CD4-positive, alpha-beta T cell treated with Interleukin-21 for 1 hour (primary cell): ENCODE measurements at regions not wholly inside any gene's neighbourhood (a gene's known extent, or its start where the extent isn't known, plus 50 kb on each side); places are given as distances from the start of the nearest gene placed in this dataset.
"Not testable (repeated sequence)": the region's sequence is repeated elsewhere in the genome, so short reads cannot be mapped to it uniquely, and the experiment has no call there.

ENCODE experiments used
- DNase-seq: peaks from one replicate; pipeline ENCODE4 v3.0.0-alpha.2; 2020

- DNase-seq: no peak
These were observed 927.4 kb upstream of the LRFN5 start for GRCh38 chr14:40679256-40679655.

DNA sequence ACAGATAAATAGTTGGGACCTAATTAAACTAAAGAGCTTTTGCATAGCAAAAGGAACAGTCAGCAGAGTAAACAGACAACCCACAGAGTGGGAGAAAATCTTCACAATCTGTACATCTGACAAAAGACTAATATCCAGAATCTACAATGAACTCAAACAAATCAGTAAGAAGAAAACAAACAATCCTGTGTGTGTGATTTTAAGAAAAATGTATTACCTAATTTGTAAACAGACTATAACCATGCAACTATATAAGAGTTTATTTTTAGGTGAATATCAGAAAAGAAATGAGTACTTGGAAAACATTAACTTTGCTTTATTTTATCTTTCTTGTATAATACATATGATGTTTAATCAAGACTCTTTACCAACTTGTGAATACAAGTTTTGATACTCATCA is 929.5 kb upstream of the LRFN5 start:
- DNase-seq: not testable (repeated sequence)

GRCh38 chr14:40674502-40674901 is 932.2 kb upstream of the LRFN5 start:
- no peak for DNase-seq

DNA sequence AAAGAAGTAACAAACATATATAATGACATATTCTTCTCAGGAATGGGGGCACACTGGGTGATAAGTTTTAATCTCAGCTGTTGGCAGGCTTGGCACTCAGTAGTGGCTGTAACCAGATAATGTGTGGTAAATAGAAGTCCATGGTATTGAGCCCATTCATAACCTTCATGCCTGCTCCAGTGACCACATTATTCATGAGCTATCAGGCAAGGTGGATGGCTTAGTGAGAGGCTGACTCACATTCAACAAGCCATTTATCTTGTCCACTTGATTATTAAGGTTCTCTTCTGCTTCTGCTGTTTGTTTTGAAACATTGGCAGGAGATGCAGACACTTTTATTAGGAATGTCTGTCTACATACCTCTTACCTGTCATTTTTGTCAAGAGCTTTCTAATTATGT is 950.4 kb upstream of the LRFN5 start:
- DNase-seq: no peak

DNA sequence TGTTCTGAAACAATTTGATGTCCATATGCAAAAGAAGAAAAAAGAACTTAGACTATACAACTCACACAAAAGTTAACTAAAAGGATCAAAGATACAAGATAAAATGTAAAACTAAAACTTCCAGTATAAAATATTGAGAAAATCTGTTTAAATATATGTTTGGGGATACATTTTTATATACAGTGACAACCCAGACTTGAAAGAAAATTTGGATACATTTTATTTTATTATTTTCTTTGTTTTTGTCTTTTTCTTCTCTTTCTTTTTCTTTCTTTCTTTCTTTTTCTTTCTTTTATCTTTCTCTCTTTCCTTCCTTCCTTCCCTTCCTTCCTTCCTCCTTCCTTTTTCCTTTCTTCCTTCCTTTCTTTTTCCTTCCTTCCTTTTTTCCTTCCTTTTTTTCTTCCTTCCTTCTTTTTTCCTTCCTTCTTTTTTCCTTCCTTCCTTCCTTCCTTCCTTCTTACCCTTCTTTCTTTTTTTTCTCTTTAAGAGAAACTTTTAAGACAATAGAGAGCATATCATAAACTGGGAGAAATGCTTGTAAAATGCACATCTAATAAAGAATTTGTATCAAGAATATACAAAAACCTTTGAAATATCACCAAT is 954.5 kb upstream of the LRFN5 start:
- no peak for DNase-seq

GRCh38 chr14:40630471-40630870 is 976.2 kb upstream of the LRFN5 start:
- DNase-seq: no peak

- DNase-seq: not testable (repeated sequence)
These were observed 977.0 kb upstream of the LRFN5 start for GRCh38 chr14:40629551-40630137.

DNA sequence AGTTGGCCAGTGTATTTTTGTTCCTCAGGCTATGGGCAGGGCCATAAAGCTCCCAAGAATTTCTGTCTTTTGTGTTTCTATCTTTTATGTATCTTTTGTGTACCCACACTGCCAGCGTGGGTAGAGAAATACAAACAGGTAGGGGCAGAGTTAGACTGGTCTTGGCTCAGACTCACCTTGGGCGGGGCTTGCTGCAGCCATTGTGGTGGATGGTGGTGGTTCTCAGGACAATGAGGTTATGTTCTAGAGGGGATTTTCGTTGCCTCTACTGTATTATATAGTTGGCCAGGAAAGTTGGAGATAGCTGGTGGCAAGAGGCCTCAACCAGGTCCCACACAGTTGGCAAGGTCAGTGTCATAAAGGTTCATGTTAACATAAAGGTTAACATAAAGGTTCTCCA is 977.5 kb upstream of the LRFN5 start:
- no peak for DNase-seq

DNA sequence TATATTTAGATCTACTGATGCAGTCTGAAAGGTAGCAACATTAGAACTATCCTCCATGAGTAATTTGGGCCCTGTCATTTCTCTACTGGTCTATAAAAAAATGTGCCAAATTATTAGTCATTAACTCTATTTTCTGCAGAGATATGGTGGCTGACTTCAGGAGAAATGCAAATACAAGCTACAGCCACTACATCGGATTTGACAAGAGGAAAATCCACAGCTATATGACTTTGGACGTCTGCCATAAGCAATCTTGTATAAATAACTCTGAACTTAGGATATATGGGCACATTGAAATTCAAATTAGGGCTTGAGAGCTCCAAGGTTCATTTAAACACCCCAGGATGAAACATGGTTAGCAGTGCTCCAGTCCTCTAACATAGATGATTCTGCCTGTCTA is 983.0 kb upstream of the LRFN5 start:
- DNase-seq: no peak

- no peak for DNase-seq
These were observed 988.3 kb upstream of the LRFN5 start for GRCh38 chr14:40618225-40618898.

- no peak for DNase-seq
These were observed 990.1 kb upstream of the LRFN5 start for GRCh38 chr14:40616579-40616978.

DNA sequence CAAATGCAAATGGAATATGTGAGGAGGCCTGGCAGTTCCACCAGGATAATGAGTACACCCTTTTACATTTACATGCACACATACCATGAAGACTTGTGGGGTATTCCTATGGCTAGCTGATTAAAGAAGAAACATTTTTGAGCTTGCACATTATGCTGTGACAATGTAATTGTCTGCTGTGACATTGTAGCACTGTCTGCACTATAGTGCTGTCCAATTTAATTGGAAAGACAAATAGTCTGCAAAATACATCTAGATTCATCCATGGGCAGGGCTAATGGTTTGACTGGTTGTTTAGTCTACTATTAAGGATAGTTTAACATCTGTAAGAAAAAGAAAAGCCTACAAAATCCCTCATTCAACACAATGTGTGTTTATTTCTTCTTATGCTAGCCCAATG is 1005.6 kb upstream of the LRFN5 start:
- no peak for DNase-seq

GRCh38 chr14:40599725-40600124 is 1007.0 kb upstream of the LRFN5 start:
- DNase-seq: no peak

DNA sequence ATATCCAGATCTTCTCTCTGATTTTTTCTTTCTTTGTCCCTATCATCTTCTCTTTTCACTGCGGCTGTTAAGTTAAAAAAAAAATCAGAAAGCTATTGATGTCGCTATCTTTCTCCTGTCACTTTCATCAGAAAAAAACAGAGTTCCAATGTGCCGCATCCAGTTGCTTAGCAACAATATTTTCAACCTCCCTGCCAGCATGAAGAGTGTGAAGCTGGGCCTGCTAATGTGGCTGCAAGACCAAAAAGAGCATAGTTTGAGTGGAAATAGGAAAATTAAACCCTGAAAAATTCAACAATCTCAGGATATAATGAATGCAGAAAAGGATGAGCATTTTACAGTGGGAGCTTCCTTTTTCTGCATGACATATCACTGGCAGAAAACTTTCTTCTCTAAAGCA is 1025.4 kb upstream of the LRFN5 start:
- no peak for DNase-seq

DNA sequence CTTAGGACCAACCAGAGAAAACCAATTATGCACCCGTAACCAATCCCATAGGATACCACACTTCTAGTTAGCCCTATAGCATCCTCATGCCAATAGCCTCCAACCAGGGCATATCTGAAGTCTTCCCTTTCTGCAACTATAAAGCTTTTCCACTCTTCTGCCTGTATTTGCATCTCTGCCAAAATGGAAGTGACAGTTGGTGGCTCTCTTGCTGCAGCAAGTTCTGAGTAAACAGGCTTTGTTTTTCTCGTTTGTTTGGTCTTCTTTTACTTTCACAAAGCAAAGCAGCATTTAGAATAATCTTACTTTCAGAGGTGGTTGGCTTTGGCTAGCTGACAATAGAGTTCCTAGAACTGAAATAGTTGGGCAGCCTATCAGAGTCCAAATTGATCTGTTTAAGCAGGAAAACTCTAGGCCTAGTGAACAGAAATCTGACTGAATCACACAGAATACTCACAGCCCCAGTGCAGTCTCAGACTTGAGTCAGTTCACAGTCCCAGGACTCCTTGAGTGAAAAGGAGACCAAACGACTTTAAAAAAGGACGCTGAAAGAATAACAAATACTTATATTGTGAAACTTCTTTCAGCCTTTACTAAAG is 1029.7 kb upstream of the LRFN5 start:
- no peak for DNase-seq

DNA sequence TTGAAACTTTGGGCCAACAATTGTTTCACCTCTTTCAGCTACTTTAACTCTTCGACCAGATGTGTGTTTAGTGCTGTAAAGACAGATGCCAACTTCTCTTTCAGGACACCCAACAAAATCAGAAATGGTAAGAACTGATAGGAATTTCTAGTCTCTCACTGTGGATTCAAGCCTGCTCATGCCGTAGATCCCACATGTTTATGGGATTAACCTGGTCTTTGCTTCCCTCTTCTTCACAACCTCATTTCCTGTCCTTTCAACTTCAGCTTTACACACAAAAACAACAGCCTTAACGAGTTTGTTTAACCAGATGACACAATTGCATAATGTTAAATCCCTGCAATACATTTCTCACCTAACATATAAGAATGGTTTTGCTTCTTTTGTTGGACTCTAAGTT is 1031.9 kb upstream of the LRFN5 start:
- DNase-seq: no peak

- no peak for DNase-seq
These were observed 1081.4 kb upstream of the LRFN5 start for GRCh38 chr14:40525314-40525713.

- no peak for DNase-seq
These were observed 1083.6 kb upstream of the LRFN5 start for GRCh38 chr14:40523123-40523522.

DNA sequence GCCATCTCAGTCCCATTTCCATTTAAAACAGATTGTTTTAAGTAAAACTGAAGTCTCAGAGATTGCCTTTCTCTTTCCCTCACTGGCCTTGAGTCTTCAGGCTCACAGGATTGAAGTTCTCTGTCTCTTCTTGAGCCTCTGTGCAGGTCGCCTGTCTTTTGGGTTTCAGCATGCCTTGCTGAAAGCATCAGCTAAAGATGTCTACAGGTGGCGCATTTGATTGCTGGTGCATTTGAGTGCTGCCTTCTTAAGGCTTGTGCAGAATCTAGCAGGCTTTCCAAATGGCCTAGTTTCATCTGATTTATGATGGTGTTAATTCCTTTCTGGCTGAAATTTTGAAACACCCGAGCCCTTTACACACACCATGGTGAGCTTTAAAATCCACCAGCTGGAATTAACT is 1062.2 kb upstream of the FBXO33 start:
- DNase-seq: no peak

DNA sequence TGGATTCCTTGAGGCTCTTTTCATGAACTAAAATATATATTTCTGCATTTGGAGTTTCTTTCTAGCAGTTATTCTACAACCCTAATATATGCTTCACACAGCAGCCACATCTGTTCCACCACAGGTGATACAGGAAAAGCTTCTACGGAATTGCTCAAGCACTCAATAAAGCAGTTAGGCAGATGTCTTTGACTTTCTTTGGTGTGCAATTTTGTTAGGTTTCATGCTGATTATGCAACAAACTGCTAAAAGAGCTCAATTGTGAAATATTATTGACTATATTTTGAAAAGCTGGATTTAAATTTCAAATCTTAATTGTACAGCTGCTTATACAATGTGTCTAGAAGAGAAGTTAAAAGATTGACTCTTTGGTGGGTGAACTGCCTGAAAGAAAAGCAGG is 1055.6 kb upstream of the FBXO33 start:
- DNase-seq: no peak

DNA sequence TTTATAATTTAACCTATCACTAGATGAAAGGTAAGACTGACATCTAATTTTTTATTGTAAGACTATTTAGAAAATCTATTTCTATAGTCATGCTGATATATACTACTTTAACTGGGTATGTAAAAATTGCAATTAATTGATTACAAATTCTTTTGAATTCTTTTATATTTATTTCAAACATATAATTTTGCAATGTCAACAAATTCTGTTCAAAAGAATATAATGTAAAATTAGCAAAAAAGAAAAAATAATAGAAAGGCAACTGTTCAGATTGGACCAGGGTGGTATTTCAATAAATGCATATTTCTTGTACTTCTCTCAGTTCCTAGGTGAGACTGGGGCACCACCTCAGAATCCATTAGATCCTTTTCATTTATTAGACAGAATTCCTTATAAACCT is 1053.5 kb upstream of the FBXO33 start:
- no peak for DNase-seq

- DNase-seq: no peak
These were observed 1043.8 kb upstream of the FBXO33 start for GRCh38 chr14:40476005-40476404.

DNA sequence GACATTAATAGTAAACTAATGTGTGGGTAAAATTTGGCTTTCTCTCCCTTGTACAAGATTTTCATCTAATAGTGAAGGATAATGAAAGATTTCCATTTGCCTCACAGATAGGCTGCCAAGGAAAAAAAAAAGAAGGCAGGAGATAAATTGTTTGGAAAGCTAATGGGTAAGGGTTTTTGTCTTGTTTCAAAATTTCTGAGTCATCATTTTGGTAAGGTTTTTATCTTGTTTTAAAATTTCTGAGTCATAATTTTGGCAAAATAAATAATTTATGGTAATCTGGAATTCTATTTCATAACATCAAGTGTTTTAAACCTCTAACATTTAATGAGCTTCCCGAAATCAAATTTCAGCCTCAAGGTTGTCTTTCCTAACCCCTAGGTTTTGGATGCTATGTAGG is 1035.7 kb upstream of the FBXO33 start:
- no peak for DNase-seq

GRCh38 chr14:40464531-40464930 is 1032.3 kb upstream of the FBXO33 start:
- no peak for DNase-seq
